ENCODE measurements at regions not wholly inside any gene's neighbourhood (a gene's known extent, or its start where the extent isn't known, plus 50 kb on each side); places are given as distances from the start of the nearest gene placed in this dataset.

GRCh38 chr5:60230456-60230855 is 336.9 kb upstream of the PDE4D start:
- Mint-ChIP-seq H3K27ac (no peak overlapping the region), H3K36me3 (no peaks in the 10 kb centered on the region), H3K9me3 (no peaks in the 10 kb centered on the region), H3K4me1 (ENCODE audit: low read depth in 2 of 2) (no peaks in the 10 kb centered on the region), H3K27me3 (no peaks in the 10 kb centered on the region), H3K4me3 (no peak overlapping the region)
- ATAC-seq (no peak), DNase-seq (ENCODE audit: low spot score) (no peak)

GRCh38 chr5:60229691-60230185 is 336.2 kb upstream of the PDE4D start:
- Mint-ChIP-seq H3K4me3 (no peak overlapping the region), H3K27ac (no peak overlapping the region), H3K27me3 (no peaks in the 10 kb centered on the region), H3K9me3 (no peaks in the 10 kb centered on the region), H3K36me3 (no peaks in the 10 kb centered on the region), H3K4me1 (ENCODE audit: low read depth in 2 of 2) (no peaks in the 10 kb centered on the region)
- ATAC-seq (no peak), DNase-seq (ENCODE audit: low spot score) (no peak)

DNA sequence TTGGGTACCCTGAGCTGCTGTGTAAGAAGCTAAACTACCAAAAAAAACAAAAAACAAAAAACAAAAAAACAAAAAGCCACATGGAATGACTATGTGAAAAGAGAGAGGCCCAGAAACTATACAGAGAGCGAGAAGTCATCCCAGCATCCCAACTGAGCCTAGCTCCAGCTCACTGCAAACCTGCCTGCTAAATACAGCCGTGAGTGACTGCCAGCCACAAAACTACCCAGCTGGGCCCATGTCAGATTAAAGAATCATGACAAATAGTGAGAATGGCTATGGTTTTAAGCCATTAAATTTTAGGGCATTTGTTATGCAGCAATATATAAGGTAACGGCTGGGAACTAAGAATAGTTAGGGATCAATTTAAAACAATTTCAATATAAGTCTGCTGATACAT is 335.1 kb upstream of the PDE4D start:
- DNase-seq (ENCODE audit: low spot score): no peak
- Mint-ChIP-seq H3K4me3 (no peak overlapping the region), H3K36me3 (no peaks in the 10 kb centered on the region), H3K27ac (no peak overlapping the region), H3K4me1 (ENCODE audit: low read depth in 2 of 2) (no peaks in the 10 kb centered on the region), H3K9me3 (no peaks in the 10 kb centered on the region), H3K27me3 (no peaks in the 10 kb centered on the region)
- ATAC-seq: no peak

- Mint-ChIP-seq H3K27me3 (no peaks in the 10 kb centered on the region), H3K4me1 (ENCODE audit: low read depth in 2 of 2) (no peaks in the 10 kb centered on the region), H3K4me3 (no peak overlapping the region), H3K27ac (no peak overlapping the region), H3K9me3 (peaks cover 4% of the 10 kb centered on the region), H3K36me3 (no peaks in the 10 kb centered on the region)
- no peak for DNase-seq (ENCODE audit: low spot score)
- no peak for ATAC-seq
Measured at GRCh38 chr5:60226128-60226527, 332.6 kb upstream of the PDE4D start.

DNA sequence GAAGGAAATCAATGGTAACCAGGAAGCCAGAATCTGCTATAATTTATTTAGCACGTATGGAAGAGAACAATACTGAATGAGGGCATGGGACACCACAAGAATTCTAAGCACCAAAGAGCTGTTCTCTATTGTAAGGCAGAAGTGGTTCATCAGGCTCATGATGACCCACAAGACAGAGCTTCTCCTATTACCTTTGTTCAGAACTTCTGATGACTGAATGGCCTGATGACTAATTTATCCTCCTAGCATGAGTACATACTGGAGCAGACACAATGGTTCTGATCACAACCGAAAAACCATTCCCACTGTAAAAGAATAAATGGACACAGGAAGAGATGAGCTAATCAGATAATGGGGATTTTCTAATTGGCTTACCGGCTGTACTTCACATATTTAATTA is 329.8 kb upstream of the PDE4D start:
- DNase-seq (ENCODE audit: low spot score) (no peak), ATAC-seq (no peak)
- no peak overlapping the region for H3K4me3 Mint-ChIP-seq
- no peak overlapping the region for H3K27ac Mint-ChIP-seq
- no peaks in the 10 kb centered on the region for H3K4me1 Mint-ChIP-seq (ENCODE audit: low read depth in 2 of 2)
- H3K27me3 Mint-ChIP-seq: no peaks in the 10 kb centered on the region
- no peaks in the 10 kb centered on the region for H3K36me3 Mint-ChIP-seq
- peaks cover 4% of the 10 kb centered on the region for H3K9me3 Mint-ChIP-seq

GRCh38 chr5:60219921-60220320 is 326.4 kb upstream of the PDE4D start:
- ATAC-seq (no peak), DNase-seq (ENCODE audit: low spot score) (no peak)
- H3K4me1 Mint-ChIP-seq (ENCODE audit: low read depth in 2 of 2): no peaks in the 10 kb centered on the region
- H3K4me3 Mint-ChIP-seq: no peak overlapping the region
- H3K27me3 Mint-ChIP-seq: no peaks in the 10 kb centered on the region
- H3K27ac Mint-ChIP-seq: no peak overlapping the region
- H3K9me3 Mint-ChIP-seq: peaks cover 4% of the 10 kb centered on the region
- no peaks in the 10 kb centered on the region for H3K36me3 Mint-ChIP-seq

- Mint-ChIP-seq H3K4me1 (ENCODE audit: low read depth in 2 of 2) (no peaks in the 10 kb centered on the region), H3K36me3 (no peaks in the 10 kb centered on the region), H3K27ac (no peak overlapping the region), H3K9me3 (peaks cover 6% of the 10 kb centered on the region), H3K4me3 (no peak overlapping the region), H3K27me3 (no peaks in the 10 kb centered on the region)
- DNase-seq (ENCODE audit: low spot score) (no peak), ATAC-seq (no peak)
Measured at GRCh38 chr5:60210810-60211209, 317.3 kb upstream of the PDE4D start.

- no peaks in the 10 kb centered on the region for H3K27me3 Mint-ChIP-seq
- no peaks in the 10 kb centered on the region for H3K36me3 Mint-ChIP-seq
- H3K9me3 Mint-ChIP-seq: peaks cover 6% of the 10 kb centered on the region
- no peak for DNase-seq (ENCODE audit: low spot score)
- no peak overlapping the region for H3K4me3 Mint-ChIP-seq
- H3K4me1 Mint-ChIP-seq (ENCODE audit: low read depth in 2 of 2): no peaks in the 10 kb centered on the region
- no peak overlapping the region for H3K27ac Mint-ChIP-seq
- ATAC-seq: no peak
Measured at GRCh38 chr5:60209146-60209840, 315.8 kb upstream of the PDE4D start.

DNA sequence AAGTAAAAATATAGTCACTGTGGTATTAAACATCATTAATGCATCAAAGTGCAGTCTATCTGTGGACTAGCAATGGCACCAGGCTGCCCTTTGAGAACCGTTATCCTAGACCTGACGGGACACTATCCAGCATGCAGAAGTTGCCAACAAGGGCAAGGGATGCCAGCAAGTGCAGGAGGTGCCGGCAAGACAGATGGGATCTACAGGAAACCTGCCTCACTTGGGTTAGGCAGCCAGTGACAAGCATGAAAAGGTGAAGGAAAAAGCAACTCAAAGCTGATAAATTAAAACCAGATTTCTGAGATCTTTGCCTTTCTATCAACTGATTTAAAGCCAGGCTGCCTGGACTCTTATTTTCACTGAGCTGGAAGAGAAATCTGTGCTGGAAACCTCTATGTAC is 315.2 kb upstream of the PDE4D start:
- Mint-ChIP-seq H3K36me3 (no peaks in the 10 kb centered on the region), H3K27ac (no peak overlapping the region), H3K27me3 (no peaks in the 10 kb centered on the region), H3K4me3 (no peak overlapping the region), H3K4me1 (ENCODE audit: low read depth in 2 of 2) (no peaks in the 10 kb centered on the region), H3K9me3 (peaks cover 2% of the 10 kb centered on the region)
- no peak for DNase-seq (ENCODE audit: low spot score)
- no peak for ATAC-seq

- Mint-ChIP-seq H3K27ac (no peak overlapping the region), H3K4me1 (ENCODE audit: low read depth in 2 of 2) (no peaks in the 10 kb centered on the region), H3K9me3 (no peaks in the 10 kb centered on the region), H3K36me3 (no peaks in the 10 kb centered on the region), H3K4me3 (no peak overlapping the region), H3K27me3 (no peaks in the 10 kb centered on the region)
- DNase-seq (ENCODE audit: low spot score) (no peak), ATAC-seq (no peak)
Measured at GRCh38 chr5:60207040-60207439, 313.5 kb upstream of the PDE4D start.

- Mint-ChIP-seq H3K27ac (no peak overlapping the region), H3K4me3 (no peak overlapping the region), H3K4me1 (ENCODE audit: low read depth in 2 of 2) (no peaks in the 10 kb centered on the region), H3K9me3 (no peaks in the 10 kb centered on the region), H3K36me3 (no peaks in the 10 kb centered on the region), H3K27me3 (no peaks in the 10 kb centered on the region)
- DNase-seq (ENCODE audit: low spot score): no peak
- no peak for ATAC-seq
Measured at GRCh38 chr5:60206234-60206633, 312.7 kb upstream of the PDE4D start.

GRCh38 chr5:60205071-60205470 is 311.5 kb upstream of the PDE4D start:
- Mint-ChIP-seq H3K4me3 (no peak overlapping the region), H3K4me1 (ENCODE audit: low read depth in 2 of 2) (no peaks in the 10 kb centered on the region), H3K9me3 (no peaks in the 10 kb centered on the region), H3K27me3 (no peaks in the 10 kb centered on the region), H3K36me3 (no peaks in the 10 kb centered on the region), H3K27ac (no peak overlapping the region)
- ATAC-seq: no peak
- no peak for DNase-seq (ENCODE audit: low spot score)

DNA sequence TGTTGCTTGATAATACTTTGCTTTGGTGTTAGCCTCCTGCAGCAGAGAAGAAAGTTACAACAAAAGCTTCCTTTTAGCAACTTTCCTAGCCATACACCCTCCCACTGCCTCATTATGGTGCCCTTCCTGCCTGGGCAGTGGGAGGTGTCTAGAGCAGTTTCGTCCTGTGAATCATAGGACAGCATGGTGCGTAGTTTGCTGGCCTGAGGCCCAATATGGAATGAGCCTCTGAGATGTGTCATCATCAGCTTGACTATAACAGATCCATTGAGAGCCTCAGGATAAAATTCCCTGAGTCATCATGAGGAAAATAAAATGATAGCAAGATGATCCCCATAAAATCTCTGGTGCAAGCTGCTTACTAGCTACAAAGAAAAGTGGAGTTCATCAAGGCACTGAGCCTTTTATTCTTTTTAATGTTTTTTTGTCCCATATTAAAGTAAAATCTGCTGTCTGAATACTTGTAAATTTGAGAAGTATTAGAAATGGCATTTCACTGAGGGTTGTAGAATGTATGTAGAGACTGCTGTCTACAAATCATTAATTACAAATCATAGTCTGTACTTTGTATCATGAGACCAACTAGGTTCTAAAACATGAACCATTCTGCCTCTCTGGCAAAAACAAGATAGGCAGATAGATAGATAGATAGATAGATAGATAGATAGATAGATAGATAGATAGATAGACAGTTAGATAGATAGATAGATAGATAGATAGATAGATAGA is 303.0 kb upstream of the PDE4D start:
- Mint-ChIP-seq H3K9me3 (peaks cover 10% of the 10 kb centered on the region), H3K27me3 (no peaks in the 10 kb centered on the region), H3K27ac (no peak overlapping the region), H3K4me1 (ENCODE audit: low read depth in 2 of 2) (no peaks in the 10 kb centered on the region), H3K4me3 (no peak overlapping the region), H3K36me3 (no peaks in the 10 kb centered on the region)
- DNase-seq (ENCODE audit: low spot score): no peak
- ATAC-seq: no peak

GRCh38 chr5:60195551-60195950 is 302.0 kb upstream of the PDE4D start:
- ATAC-seq: no peak

More at GRCh38 chr5:60195551-60195950, 302.0 kb upstream of the PDE4D start:
- Mint-ChIP-seq H3K9me3 (peaks cover 14% of the 10 kb centered on the region), H3K27me3 (no peaks in the 10 kb centered on the region), H3K4me3 (no peak overlapping the region), H3K4me1 (ENCODE audit: low read depth in 2 of 2) (no peaks in the 10 kb centered on the region), H3K27ac (no peak overlapping the region), H3K36me3 (no peaks in the 10 kb centered on the region)
- no peak for DNase-seq (ENCODE audit: low spot score)

Data from natural killer cell treated with Interleukin-12 subunit alpha and Interleukin-12 subunit beta and Interleukin-15 and Interleukin-18, amount 100 ng/mL, for 72 hours (primary cell).